Activated naive CD8-positive, alpha-beta T cell treated with anti-CD3 and anti-CD28 coated beads for 36 hours (primary cell): ENCODE measurements at regions not wholly inside any gene's neighbourhood (a gene's known extent, or its start where the extent isn't known, plus 50 kb on each side); places are given as distances from the start of the nearest gene placed in this dataset.
"Not testable (repeated sequence)": the region's sequence is repeated elsewhere in the genome, so short reads cannot be mapped to it uniquely, and the experiment has no call there.

Experiments
- DNase-seq: peaks from one replicate; pipeline ENCODE4 v3.0.0; 2021
- H3K27ac Mint-ChIP-seq: one replicate; pipeline ENCODE4 v1.8.0; 2022; ENCODE audit warnings: mild to moderate bottlenecking, moderate library complexity, mixed read lengths
- H3K27me3 Mint-ChIP-seq: one replicate; pipeline ENCODE4 v1.8.0; 2022; ENCODE audit warnings: mild to moderate bottlenecking, mixed read lengths
- H3K36me3 Mint-ChIP-seq: one replicate; pipeline ENCODE4 v1.8.0; 2021; ENCODE audit warnings: mild to moderate bottlenecking, mixed read lengths
- H3K4me1 Mint-ChIP-seq: one replicate; pipeline ENCODE4 v1.8.0; 2021; ENCODE audit warnings: mixed read lengths
- H3K4me3 Mint-ChIP-seq: one replicate; pipeline ENCODE4 v1.8.0; 2022; ENCODE audit warnings: mild to moderate bottlenecking, moderate library complexity, mixed read lengths
- H3K9me3 Mint-ChIP-seq: one replicate; pipeline ENCODE4 v1.8.0; 2022; ENCODE audit warnings: mixed read lengths

DNA sequence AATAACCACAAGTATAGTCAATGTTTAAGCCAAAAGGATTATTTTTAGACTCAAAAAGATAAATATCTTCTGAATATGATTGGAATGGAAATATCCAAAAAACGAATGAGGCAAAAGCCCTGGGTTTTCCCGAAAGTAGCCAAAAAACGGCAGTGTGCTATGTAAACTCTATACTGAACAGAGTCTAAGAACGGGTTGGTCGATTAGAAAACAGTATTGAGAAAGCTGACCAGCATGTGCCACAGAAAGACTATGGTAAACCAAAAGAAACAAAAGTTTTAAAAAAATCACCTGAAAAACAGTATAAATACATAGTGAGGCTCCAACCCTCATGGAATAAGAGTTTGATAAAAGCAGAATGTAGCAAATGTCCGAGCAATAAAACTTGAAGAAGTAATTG lies 92.0 kb upstream of the DLGAP1 start:
- no peaks in the 10 kb centered on the region for H3K36me3 Mint-ChIP-seq
- no peak overlapping the region for H3K27ac Mint-ChIP-seq
- no peaks in the 10 kb centered on the region for H3K4me1 Mint-ChIP-seq
- H3K4me3 Mint-ChIP-seq: no peak overlapping the region
- H3K27me3 Mint-ChIP-seq: no peaks in the 10 kb centered on the region
- DNase-seq: no peak
- H3K9me3 Mint-ChIP-seq: no peaks in the 10 kb centered on the region

DNA sequence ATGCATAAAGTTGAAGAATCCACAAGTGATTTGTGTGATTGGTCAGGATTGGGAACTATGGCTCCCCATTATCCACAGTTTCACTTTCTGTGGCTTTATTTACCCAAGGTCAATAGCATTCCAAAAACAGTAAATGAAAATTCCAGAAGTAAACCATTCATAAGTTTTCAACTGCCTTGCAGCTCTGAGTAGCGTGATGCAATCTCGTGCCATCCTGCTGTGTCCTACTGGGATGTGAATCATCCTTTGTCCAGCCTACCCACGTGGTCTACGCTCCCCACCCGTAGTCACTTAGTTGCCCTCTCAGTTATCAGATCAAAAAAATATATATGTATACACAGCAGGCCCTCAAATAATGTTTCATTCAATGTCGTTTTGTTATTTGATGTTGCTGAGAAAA lies 89.0 kb upstream of the DLGAP1 start:
- H3K27me3 Mint-ChIP-seq: no peaks in the 10 kb centered on the region
- H3K4me3 Mint-ChIP-seq: no peak overlapping the region
- H3K4me1 Mint-ChIP-seq: no peaks in the 10 kb centered on the region
- DNase-seq: no peak
- H3K27ac Mint-ChIP-seq: no peak overlapping the region
- peaks cover 5% of the 10 kb centered on the region for H3K9me3 Mint-ChIP-seq
- H3K36me3 Mint-ChIP-seq: no peaks in the 10 kb centered on the region

DNA sequence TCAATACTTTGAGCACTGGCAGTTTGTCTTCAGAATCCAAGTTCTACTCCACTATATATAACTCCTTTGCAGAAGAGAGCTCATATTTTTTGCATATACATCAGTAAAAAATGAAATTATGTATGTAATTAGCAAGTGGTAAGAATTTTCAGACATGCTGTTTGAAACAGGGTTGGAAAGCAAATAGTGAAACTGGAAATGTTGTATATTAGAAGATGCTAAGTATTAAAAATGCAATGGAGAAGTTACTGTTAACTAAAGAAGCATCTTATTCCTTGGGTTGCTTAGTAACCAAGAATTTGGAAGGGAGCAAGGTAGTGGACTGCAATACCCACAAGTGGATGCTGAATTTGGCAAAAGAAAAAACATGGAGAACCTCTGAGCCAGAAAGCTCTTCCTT lies 88.6 kb upstream of the DLGAP1 start:
- Mint-ChIP-seq H3K4me1 (no peaks in the 10 kb centered on the region), H3K9me3 (peaks cover 9% of the 10 kb centered on the region), H3K4me3 (no peak overlapping the region), H3K27ac (no peak overlapping the region), H3K27me3 (no peaks in the 10 kb centered on the region), H3K36me3 (no peaks in the 10 kb centered on the region)
- no peak for DNase-seq

DNA sequence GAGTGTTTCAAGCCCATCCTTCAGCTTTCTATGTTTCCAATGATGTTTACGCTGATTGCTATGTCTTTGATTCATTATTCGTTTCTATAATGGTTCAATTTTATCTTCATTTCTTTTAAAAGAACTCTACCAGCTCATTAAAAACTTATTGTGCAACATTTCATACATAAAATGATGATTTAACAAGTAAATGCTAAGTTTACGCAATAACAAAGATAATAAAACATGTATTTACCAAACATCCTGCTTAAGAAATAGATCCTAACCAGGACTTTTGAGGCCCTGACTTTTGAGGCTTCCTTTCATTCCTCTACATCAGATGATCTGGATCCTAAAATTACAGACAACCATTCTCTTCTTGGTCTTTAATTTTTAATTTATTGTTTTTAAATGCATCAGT lies 86.5 kb upstream of the DLGAP1 start:
- H3K4me1 Mint-ChIP-seq: no peaks in the 10 kb centered on the region
- no peaks in the 10 kb centered on the region for H3K27me3 Mint-ChIP-seq
- no peaks in the 10 kb centered on the region for H3K36me3 Mint-ChIP-seq
- H3K27ac Mint-ChIP-seq: no peak overlapping the region
- DNase-seq: no peak
- no peak overlapping the region for H3K4me3 Mint-ChIP-seq
- peaks cover 18% of the 10 kb centered on the region for H3K9me3 Mint-ChIP-seq

DNA sequence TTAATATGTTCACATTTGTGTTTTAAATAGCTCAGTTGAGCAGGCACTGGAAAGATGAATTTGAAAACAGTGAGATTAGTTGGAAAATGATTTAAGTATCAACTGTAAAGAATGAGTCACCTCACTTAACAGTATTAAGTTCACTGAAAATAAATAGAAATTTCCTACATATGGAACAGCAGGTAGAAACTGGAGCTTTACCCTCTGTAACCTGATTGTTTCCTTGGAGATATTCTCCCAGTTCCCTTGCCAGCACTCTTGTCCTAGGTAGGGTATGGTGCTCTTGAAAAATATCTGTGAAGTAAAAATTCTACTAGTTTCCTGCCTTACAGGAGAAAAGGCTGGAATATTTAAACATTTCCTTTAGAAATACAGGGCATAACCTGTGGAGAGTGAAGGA lies 81.3 kb upstream of the DLGAP1 start:
- peaks cover 28% of the 10 kb centered on the region for H3K9me3 Mint-ChIP-seq

DNA sequence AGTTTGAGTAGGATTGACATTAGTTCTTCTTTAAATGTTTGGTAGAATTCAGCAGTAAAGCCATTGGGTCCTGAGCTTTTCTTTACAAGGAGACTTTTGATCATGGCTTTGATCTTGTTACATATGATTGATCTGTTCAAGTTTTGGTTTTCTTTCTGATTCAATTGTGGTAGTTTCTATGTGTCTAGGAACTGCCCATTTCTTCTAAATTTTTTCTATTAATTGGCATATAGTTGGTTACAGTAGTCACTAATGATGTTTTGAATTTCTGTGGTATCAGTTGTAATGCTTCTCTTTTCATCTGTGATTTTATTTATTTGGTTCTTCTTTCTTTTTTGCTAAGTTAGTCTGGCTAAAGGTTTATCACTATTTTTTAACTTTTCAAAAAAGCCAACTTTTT lies 73.3 kb upstream of the DLGAP1 start:
- H3K36me3 Mint-ChIP-seq: no peaks in the 10 kb centered on the region

More for the DNA sequence above, 81.3 kb upstream of the DLGAP1 start:
- Mint-ChIP-seq H3K27ac (no peak overlapping the region), H3K36me3 (no peaks in the 10 kb centered on the region), H3K4me1 (no peaks in the 10 kb centered on the region), H3K4me3 (no peak overlapping the region), H3K27me3 (no peaks in the 10 kb centered on the region)
- no peak for DNase-seq

DNA sequence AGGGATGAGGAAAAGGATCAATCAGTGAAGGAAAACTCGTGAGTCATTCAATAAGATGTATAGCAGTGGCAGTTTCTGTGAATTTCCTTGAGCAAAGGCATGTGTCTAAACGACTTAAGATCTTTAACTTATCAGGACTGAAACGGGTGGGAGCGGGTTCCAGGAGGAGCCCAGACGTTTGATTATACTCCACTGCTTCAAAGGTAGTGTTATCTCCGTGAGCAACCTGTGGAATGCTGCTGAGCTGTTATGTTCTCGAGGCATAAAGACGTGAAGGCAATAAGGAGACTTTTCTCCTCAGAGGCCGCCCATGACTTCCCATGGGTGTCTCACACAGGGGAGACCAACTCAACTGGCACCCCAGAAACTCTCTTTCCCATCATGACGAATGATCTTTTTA lies 72.7 kb upstream of the DLGAP1 start:
- H3K4me3 Mint-ChIP-seq, H3K27ac Mint-ChIP-seq, H3K36me3 Mint-ChIP-seq, DNase-seq, H3K27me3 Mint-ChIP-seq, H3K4me1 Mint-ChIP-seq: not testable (repeated sequence)
- H3K9me3 Mint-ChIP-seq: peaks cover 16% of the 10 kb centered on the region

More for the DNA sequence above, 73.3 kb upstream of the DLGAP1 start:
- no peaks in the 10 kb centered on the region for H3K27me3 Mint-ChIP-seq
- no peaks in the 10 kb centered on the region for H3K4me1 Mint-ChIP-seq
- H3K4me3 Mint-ChIP-seq: no peak overlapping the region
- DNase-seq: no peak
- H3K9me3 Mint-ChIP-seq: peaks cover 19% of the 10 kb centered on the region
- H3K27ac Mint-ChIP-seq: no peak overlapping the region

DNA sequence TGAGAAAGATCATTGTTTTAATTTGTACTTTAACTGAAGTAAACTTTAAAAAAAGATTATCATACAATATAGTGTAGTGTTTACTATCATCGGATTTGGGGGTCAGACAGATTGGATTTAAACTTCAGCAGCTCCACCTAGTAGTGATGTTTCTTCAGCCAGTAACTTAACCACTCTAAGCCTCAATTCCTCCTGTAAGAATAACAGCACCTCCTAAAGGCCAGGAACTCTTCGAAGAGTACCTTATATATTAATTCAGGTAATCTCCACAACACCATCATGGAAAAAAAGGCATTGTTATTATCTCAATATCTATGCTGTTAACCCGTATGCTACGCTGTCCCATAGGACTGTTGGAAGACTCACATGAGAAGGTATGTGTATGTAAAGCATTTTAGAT lies 69.0 kb upstream of the DLGAP1 start:
- H3K4me1 Mint-ChIP-seq: no peaks in the 10 kb centered on the region
- no peaks in the 10 kb centered on the region for H3K36me3 Mint-ChIP-seq
- peaks cover 8% of the 10 kb centered on the region for H3K9me3 Mint-ChIP-seq
- H3K4me3 Mint-ChIP-seq: no peak overlapping the region
- H3K27me3 Mint-ChIP-seq: no peaks in the 10 kb centered on the region
- no peak for DNase-seq
- no peak overlapping the region for H3K27ac Mint-ChIP-seq

DNA sequence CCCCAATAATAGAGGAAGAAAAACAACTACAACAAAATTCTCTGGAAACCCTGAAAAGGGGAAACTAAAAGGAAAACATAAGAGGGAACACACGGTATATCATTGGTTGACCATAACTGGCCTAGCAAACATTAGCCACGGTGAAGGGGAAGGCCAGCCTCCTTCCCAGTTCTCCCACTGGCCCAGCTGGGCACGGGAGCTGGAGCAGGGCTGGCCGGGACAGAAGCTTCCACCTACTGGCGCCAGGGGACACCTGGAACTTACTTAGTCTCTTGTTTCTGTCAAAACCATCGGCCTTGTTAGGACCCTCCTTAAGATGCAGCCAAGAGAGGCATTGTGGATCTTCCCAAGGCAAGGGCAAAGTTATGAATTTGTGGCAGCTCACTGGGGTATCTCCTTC lies 56.1 kb upstream of the DLGAP1 start:
- no peak overlapping the region for H3K4me3 Mint-ChIP-seq

DNA sequence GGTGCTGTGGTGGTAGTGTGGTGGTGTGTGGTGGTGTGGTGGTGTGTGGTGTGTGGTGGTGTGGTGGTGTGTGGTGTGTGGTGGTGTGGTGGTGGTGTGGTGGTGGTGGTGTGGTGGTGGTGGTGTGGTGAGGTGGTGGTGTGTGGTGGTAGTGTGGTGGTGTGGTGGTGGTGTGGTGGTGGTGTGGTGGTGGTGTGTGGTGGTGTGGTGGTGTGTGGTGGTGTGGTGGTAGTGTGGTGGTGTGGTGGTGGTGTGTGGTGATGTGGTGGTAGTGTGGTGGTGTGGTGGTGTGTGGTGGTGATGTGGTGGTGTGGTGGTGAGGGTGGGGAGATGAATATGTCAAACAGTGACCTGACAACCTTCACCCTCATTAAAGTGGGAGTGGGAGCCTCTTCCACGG lies 55.6 kb upstream of the DLGAP1 start:
- DNase-seq: no peak
- H3K36me3 Mint-ChIP-seq: peaks cover 2% of the 10 kb centered on the region
- H3K27ac Mint-ChIP-seq: no peak overlapping the region
- H3K4me3 Mint-ChIP-seq: no peak overlapping the region
- H3K9me3 Mint-ChIP-seq: peaks cover 4% of the 10 kb centered on the region
- H3K4me1 Mint-ChIP-seq: no peaks in the 10 kb centered on the region
- H3K27me3 Mint-ChIP-seq: no peaks in the 10 kb centered on the region

More for the DNA sequence above, 56.1 kb upstream of the DLGAP1 start:
- H3K4me1 Mint-ChIP-seq: no peaks in the 10 kb centered on the region
- no peak overlapping the region for H3K27ac Mint-ChIP-seq
- no peaks in the 10 kb centered on the region for H3K27me3 Mint-ChIP-seq
- peaks cover 4% of the 10 kb centered on the region for H3K9me3 Mint-ChIP-seq
- no peak for DNase-seq
- peaks cover 2% of the 10 kb centered on the region for H3K36me3 Mint-ChIP-seq

DNA sequence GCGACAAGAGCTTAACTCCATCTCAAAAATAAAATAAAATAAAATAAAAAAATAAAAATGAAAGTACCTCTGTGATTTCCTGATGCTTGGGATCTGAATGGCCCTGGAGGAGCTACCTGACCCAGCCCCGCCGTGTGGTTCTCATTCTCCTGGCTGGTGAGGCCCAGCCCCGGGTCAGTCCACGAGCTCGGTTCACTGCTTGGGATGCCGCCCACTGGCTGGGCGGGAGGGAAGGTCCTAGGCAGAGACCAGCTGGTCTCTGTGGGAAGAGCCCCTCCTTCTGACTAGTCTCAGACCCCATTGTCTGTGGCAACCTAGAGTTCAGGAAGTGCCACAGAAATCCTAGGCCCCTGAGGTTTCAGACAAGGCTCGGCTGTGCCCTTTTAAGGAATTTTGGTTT lies 55.1 kb upstream of the DLGAP1 start:
- no peak overlapping the region for H3K4me3 Mint-ChIP-seq
- no peak overlapping the region for H3K27ac Mint-ChIP-seq

More for the DNA sequence above, 55.1 kb upstream of the DLGAP1 start:
- H3K36me3 Mint-ChIP-seq: peaks cover 2% of the 10 kb centered on the region
- DNase-seq: no peak
- H3K27me3 Mint-ChIP-seq: no peaks in the 10 kb centered on the region
- peaks cover 7% of the 10 kb centered on the region for H3K9me3 Mint-ChIP-seq
- no peaks in the 10 kb centered on the region for H3K4me1 Mint-ChIP-seq
